Fibroblast of lung (primary cell): ENCODE measurements at regions not wholly inside any gene's neighbourhood (a gene's known extent, or its start where the extent isn't known, plus 50 kb on each side); places are given as distances from the start of the nearest gene placed in this dataset.
"Not testable (repeated sequence)": the region's sequence is repeated elsewhere in the genome, so short reads cannot be mapped to it uniquely, and the experiment has no call there.

Experiments used
- DNase-seq, 2 donors: peaks; one replicate each; pipeline versions ENCODE4 v3.0.0 to v3.0.0-alpha.2; 2010; ENCODE audit warnings: low read depth in 2 of 2
- H2AFZ ChIP-seq: 2 replicates; pipeline ENCODE4 v1.5.1; 2012; ENCODE audit warnings: low read length, control low read depth, inconsistent platforms
- H3K27ac ChIP-seq: 2 replicates; pipeline ENCODE4 v1.5.1; 2011; ENCODE audit warnings: low read length, control low read depth; ENCODE audit not compliant: insufficient read depth
- H3K27me3 ChIP-seq: 2 replicates; pipeline ENCODE4 v1.5.1; 2011; ENCODE audit warnings: mild to moderate bottlenecking, low read length; ENCODE audit not compliant: control insufficient read depth, insufficient read depth
- H3K36me3 ChIP-seq: 2 replicates; pipeline ENCODE4 v1.5.1; 2011; ENCODE audit warnings: low read length; ENCODE audit not compliant: control insufficient read depth, insufficient read depth
- H3K4me1 ChIP-seq: 2 replicates; pipeline ENCODE4 v1.5.1; 2011; ENCODE audit warnings: low read length; ENCODE audit not compliant: control insufficient read depth, insufficient read depth; ENCODE audit errors: extremely low read depth
- H3K4me2 ChIP-seq: 2 replicates; pipeline ENCODE4 v1.5.1; 2011; ENCODE audit warnings: low read length, control low read depth; ENCODE audit not compliant: insufficient read depth; ENCODE audit errors: extremely low read depth
- H3K4me3 ChIP-seq, 4 experiments: fragments of 200-600 bp in 1 of 4; sonication (generic) in 1 of 4; replicated peaks in 1 of 4; 2 replicates each; pipeline ENCODE4 v1.5.1; 2011 to 2016; ENCODE audit warnings: low read length in 4 of 4, low read depth in 3 of 4, mild to moderate bottlenecking in 3 of 4, control low read depth in 2 of 4, inconsistent platforms in 1 of 4, mixed read lengths in 1 of 4; ENCODE audit not compliant: insufficient read depth in 1 of 4; ENCODE audit errors: control extremely low read depth in 1 of 4
- H3K79me2 ChIP-seq: 2 replicates; pipeline ENCODE4 v1.5.1; 2012; ENCODE audit warnings: mild to moderate bottlenecking, low read length, inconsistent platforms; ENCODE audit not compliant: control insufficient read depth, insufficient read depth
- H3K9ac ChIP-seq: 2 replicates; pipeline ENCODE4 v1.5.1; 2011; ENCODE audit warnings: mild to moderate bottlenecking, low read length, control low read depth; ENCODE audit not compliant: insufficient read depth
- H3K9me3 ChIP-seq: 2 replicates; pipeline ENCODE4 v1.5.1; 2012; ENCODE audit warnings: low read depth, low read length; ENCODE audit not compliant: control insufficient read depth, insufficient read depth
- H4K20me1 ChIP-seq: 2 replicates; pipeline ENCODE4 v1.5.1; 2011; ENCODE audit warnings: low read length; ENCODE audit not compliant: control insufficient read depth, insufficient read depth; ENCODE audit errors: extremely low read depth
- EZH2 ChIP-seq: IDR thresholded peaks from 2 replicates; pipeline ENCODE4 v1.5.1; 2012; ENCODE audit warnings: low read length, control low read depth, mild to moderate bottlenecking; ENCODE audit errors: missing control alignments
- TF ChIP-seq, protein P1 (sequence below), 2 donors: IDR thresholded peaks in 1 of 2; conservative IDR thresholded peaks in 1 of 2; 1 replicate in 1 of 2; 2 replicates in 1 of 2; pipeline ENCODE4 v1.5.1; 2011 to 2012; ENCODE audit warnings: low read length in 2 of 2, control low read depth in 1 of 2, inconsistent platforms in 1 of 2, low read depth in 1 of 2, mild to moderate bottlenecking in 1 of 2

GRCh38 chr9:108434036-108434435 lies 421.8 kb downstream of the ACTL7B start:
- Histone ChIP-seq H3K36me3 (no peaks in the 10 kb centered on the region), H3K27me3 (no peaks in the 10 kb centered on the region), H4K20me1 (no peaks in the 10 kb centered on the region), H3K9me3 (no peaks in the 10 kb centered on the region), H3K4me3 (no peak overlapping the region), H3K4me2 (no peak overlapping the region), H2AFZ (no peak overlapping the region), H3K9ac (no peak overlapping the region), H3K79me2 (no peaks in the 10 kb centered on the region), H3K27ac (no peak overlapping the region), H3K4me1 (no peaks in the 10 kb centered on the region)
- DNase-seq: peak in 1 of 2 donors; percentile 46
- TF ChIP-seq, protein P1, sequence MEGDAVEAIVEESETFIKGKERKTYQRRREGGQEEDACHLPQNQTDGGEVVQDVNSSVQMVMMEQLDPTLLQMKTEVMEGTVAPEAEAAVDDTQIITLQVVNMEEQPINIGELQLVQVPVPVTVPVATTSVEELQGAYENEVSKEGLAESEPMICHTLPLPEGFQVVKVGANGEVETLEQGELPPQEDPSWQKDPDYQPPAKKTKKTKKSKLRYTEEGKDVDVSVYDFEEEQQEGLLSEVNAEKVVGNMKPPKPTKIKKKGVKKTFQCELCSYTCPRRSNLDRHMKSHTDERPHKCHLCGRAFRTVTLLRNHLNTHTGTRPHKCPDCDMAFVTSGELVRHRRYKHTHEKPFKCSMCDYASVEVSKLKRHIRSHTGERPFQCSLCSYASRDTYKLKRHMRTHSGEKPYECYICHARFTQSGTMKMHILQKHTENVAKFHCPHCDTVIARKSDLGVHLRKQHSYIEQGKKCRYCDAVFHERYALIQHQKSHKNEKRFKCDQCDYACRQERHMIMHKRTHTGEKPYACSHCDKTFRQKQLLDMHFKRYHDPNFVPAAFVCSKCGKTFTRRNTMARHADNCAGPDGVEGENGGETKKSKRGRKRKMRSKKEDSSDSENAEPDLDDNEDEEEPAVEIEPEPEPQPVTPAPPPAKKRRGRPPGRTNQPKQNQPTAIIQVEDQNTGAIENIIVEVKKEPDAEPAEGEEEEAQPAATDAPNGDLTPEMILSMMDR (conservative IDR thresholded peaks at IDR 0.05 in 1 of 2, IDR thresholded peaks at IDR 0.05 in 1 of 2; ENCODE audit: low read depth in 1 of 2, low read length in 2 of 2): no peak
- no peak for TF ChIP-seq EZH2

DNA sequence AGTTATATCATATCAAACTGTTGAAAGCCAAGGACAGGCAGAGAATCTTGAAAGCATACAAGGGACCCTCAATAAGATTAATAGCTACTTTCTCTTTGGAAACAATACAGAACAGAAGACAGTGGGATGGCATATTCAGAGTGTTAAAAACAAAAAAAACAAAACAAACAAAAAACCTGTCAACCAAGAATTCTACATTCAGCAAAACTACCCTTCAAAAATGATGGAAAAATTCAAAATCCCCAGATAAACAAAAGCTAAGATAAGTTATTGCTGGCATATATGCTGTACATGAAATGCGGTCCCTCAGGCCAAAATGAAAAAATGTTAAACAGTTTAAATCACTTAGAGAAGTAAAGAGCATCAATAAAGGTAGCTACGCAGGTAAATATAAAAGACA lies 425.1 kb downstream of the ACTL7B start:
- no peaks in the 10 kb centered on the region for H3K79me2 ChIP-seq
- no peaks in the 10 kb centered on the region for H3K36me3 ChIP-seq
- H3K4me2 ChIP-seq: no peak overlapping the region
- H4K20me1 ChIP-seq: no peaks in the 10 kb centered on the region
- H3K9ac ChIP-seq: no peak overlapping the region
- TF ChIP-seq EZH2: no peak
- TF ChIP-seq, protein P1 (conservative IDR thresholded peaks at IDR 0.05 in 1 of 2, IDR thresholded peaks at IDR 0.05 in 1 of 2; ENCODE audit: low read depth in 1 of 2, low read length in 2 of 2): no peak
- no peaks in the 10 kb centered on the region for H3K4me1 ChIP-seq
- no peak overlapping the region for H3K27ac ChIP-seq
- no peak for DNase-seq
- no peak overlapping the region for H3K4me3 ChIP-seq
- H3K27me3 ChIP-seq: no peaks in the 10 kb centered on the region
- H2AFZ ChIP-seq: no peak overlapping the region
- no peaks in the 10 kb centered on the region for H3K9me3 ChIP-seq

- Histone ChIP-seq H3K4me3 (no peak overlapping the region), H3K27me3 (no peaks in the 10 kb centered on the region), H4K20me1 (no peaks in the 10 kb centered on the region), H3K36me3 (no peaks in the 10 kb centered on the region), H3K27ac (no peak overlapping the region), H3K9ac (no peak overlapping the region), H3K4me1 (no peaks in the 10 kb centered on the region), H2AFZ (no peak overlapping the region), H3K4me2 (no peak overlapping the region), H3K79me2 (no peaks in the 10 kb centered on the region), H3K9me3 (no peaks in the 10 kb centered on the region)
- no peak for DNase-seq
- TF ChIP-seq EZH2: no peak
- TF ChIP-seq, protein P1 (conservative IDR thresholded peaks at IDR 0.05 in 1 of 2, IDR thresholded peaks at IDR 0.05 in 1 of 2; ENCODE audit: low read depth in 1 of 2, low read length in 2 of 2): no peak
These were observed 428.0 kb downstream of the ACTL7B start for GRCh38 chr9:108427751-108428150.

DNA sequence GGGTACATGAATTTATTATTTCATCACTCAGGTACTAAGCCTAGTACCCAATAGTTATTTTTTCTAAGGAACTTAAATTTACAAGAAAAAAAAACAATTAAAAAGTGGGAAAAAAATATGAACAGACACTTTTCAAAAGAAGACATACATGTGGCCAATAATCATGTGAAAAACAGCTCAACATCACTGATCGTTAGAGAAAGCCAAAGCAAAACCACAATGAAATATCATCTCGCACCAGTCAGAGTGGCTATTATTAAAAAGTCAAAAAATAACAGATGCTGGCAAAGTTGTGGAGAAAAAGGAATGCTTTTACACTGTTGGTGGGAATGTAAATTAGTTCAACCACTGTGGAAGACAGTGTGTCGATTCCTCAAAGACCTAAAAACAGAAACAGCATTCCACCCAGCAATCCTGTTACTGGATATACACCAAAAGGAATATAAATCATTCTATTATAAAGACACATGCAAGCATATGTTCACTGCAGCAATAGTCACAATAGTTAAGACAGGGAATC lies 429.3 kb downstream of the ACTL7B start:
- not testable (repeated sequence) for H3K27ac ChIP-seq, H4K20me1 ChIP-seq, H3K9ac ChIP-seq, H3K36me3 ChIP-seq, H3K27me3 ChIP-seq, DNase-seq, H3K79me2 ChIP-seq, H3K9me3 ChIP-seq, H2AFZ ChIP-seq, H3K4me3 ChIP-seq, H3K4me1 ChIP-seq, H3K4me2 ChIP-seq
